Posterior vena cava (tissue), 2 donors: ENCODE measurements at regions not wholly inside any gene's neighbourhood (a gene's known extent, or its start where the extent isn't known, plus 50 kb on each side); places are given as distances from the start of the nearest gene placed in this dataset.

Experiments
- DNase-seq: peaks from one replicate; pipeline ENCODE4 v3.0.0-alpha.2; 2020; ENCODE audit warnings: low spot score
- intact Hi-C, 2 donors: fragments of 100-400 bp; cut with DNase I; formaldehyde crosslinking; loops; one replicate each; pipeline versions ENCODE4 v1.14.1 to v1.14.2; 2022 to 2023
- donor health status: DM: yes; HTN: yes; CAD: no.
- donor health status: DM: yes; HTN: yes; CAD: no.

DNA sequence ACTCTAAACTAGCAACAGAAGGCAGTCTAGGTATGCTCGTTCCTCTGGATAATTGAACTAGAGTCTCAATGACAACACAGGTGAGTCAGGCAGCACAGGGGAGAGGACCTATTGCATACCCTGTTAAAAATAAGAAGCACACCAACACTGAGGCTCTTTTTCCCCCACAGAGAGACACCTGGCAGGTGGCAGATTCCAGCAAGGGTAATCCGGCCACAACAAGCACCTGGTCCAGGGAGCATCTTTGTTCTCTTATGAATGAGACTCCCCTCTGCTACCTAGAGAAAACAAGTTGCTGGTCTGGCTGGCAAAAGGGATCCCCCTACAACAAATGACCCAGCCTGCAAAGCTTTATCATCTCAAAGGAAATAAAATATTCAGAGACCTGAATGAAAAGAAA is 508.9 kb upstream of the POU3F3 start:
- intact Hi-C loops, result no loop called here
- DNase-seq, result no peak

- intact Hi-C loops, result no loop called here
- DNase-seq, result no peak
Observed at GRCh38 chr2:104358122-104358521, 495.8 kb upstream of the POU3F3 start.

- no peak for DNase-seq
- intact Hi-C loops, result no loop called here
Observed at GRCh38 chr2:104361414-104361813, 492.5 kb upstream of the POU3F3 start.

- no peak for DNase-seq
- intact Hi-C loops, result no loop called here
Observed at GRCh38 chr2:104368089-104368488, 485.8 kb upstream of the POU3F3 start.

GRCh38 chr2:104371087-104371781 is 482.7 kb upstream of the POU3F3 start:
- intact Hi-C loops, result no loop called here
- no peak for DNase-seq

GRCh38 chr2:104375206-104375605 is 478.7 kb upstream of the POU3F3 start:
- intact Hi-C loops, result no loop called here
- no peak for DNase-seq

DNA sequence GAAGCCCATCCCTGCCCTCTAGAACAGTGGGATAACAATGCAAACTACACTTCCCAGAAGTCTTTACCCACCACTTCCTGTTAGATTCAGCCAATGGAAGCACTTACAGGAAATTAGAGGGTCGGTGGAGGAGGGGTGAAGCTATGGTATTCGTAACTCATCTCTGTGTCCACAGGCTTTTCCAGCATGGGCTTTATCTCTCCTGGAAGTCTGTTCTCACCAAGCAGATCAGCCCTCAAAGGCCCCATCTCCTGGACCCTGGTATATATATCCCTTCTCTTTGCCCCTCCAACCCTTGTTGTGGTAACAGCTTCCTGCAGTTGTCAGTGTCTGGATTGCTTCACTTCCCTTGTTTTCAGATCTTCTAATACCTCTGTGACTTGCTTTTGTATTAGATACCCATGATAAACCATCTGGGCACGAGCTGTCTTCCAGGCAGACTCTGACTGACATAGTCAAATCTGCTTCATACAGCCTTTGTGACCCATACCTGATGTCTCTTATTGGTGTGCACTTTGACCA is 475.0 kb upstream of the POU3F3 start:
- no peak for DNase-seq
- intact Hi-C loops, result no loop called here

DNA sequence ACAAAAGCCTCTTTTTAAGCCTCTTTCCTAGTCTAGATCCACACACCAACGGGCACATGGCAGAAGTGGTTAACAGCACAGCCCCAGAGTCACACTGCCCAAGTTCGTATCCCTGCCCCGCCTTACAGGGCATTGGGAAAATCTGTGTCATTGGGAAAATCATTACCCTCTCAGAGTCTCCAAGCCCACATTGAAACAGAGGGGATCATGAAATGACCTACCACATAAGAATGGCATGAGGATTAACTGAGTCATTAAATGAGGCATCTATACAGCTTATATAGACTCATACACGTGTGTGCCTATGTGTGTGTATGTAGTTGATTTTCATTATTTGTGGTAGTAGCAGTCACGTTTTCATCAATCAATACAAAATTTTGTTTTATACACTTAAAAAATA is 469.0 kb upstream of the POU3F3 start:
- intact Hi-C loops, result no loop called here
- no peak for DNase-seq

GRCh38 chr2:104385743-104386142 is 468.2 kb upstream of the POU3F3 start:
- DNase-seq, result no peak
- intact Hi-C loops, result no loop called here

GRCh38 chr2:104388296-104388695 is 465.6 kb upstream of the POU3F3 start:
- DNase-seq, result no peak
- intact Hi-C loops, result no loop called here

- DNase-seq, result no peak
- intact Hi-C loops, result no loop called here
Observed at GRCh38 chr2:104402825-104403224, 451.1 kb upstream of the POU3F3 start.

GRCh38 chr2:104404526-104404925 is 449.4 kb upstream of the POU3F3 start:
- no peak for DNase-seq
- intact Hi-C loops, result no loop called here

DNA sequence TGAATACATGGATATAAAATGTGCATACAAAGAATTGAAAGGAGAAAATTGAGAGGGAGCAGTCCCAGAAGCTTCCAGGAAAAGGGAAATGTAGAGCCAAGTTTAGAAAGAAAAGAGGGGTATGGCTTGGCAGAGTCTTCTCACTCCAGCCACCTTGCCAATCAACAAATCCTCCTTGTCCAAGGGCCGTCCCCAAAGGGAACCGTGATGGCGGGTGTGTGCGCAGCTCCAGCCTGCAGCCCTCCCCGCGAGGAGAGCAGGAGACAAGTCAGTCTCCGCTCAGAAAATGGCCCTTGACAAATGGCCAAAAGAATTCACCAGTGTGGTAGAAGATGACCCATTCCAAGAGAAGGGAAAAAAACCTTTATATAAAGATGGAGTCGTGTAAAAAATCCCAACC is 448.3 kb upstream of the POU3F3 start:
- DNase-seq, result no peak
- intact Hi-C loops, result no loop called here

- intact Hi-C loops, result no loop called here
Observed at GRCh38 chr2:104406261-104406726, 447.6 kb upstream of the POU3F3 start.

GRCh38 chr2:104407641-104408040 is 446.3 kb upstream of the POU3F3 start:
- DNase-seq, result no peak
- intact Hi-C loops, result no loop called here

More at GRCh38 chr2:104406261-104406726, 447.6 kb upstream of the POU3F3 start:
- DNase-seq, result no peak

- intact Hi-C loops, result no loop called here
Observed at GRCh38 chr2:104408266-104408665, 445.6 kb upstream of the POU3F3 start.

DNA sequence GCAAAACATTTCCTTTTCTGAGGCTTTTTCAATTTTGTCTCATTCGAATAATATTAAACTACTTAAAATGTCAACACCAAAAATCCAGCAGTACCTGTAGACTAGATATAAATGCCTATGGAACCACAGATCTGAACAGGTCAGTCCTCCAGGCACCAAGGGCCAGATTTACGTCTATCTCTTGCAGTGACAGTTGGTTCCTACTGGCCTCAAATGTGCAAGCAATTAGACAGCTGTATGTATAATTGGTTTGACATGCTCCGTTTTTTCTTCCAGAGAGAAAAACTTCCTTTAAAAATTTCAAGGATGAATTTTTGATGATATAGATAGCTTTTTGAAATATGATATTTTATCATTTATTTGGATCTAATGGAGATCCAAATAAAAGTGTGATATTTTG is 443.8 kb upstream of the POU3F3 start:
- DNase-seq, result no peak
- intact Hi-C loops, result no loop called here

More at GRCh38 chr2:104408266-104408665, 445.6 kb upstream of the POU3F3 start:
- no peak for DNase-seq

GRCh38 chr2:104412384-104412783 is 441.5 kb upstream of the POU3F3 start:
- intact Hi-C loops, result no loop called here
- no peak for DNase-seq

- DNase-seq, result no peak
- intact Hi-C loops, result no loop called here
Observed at GRCh38 chr2:104413890-104414289, 440.0 kb upstream of the POU3F3 start.

- no peak for DNase-seq
- intact Hi-C loops, result no loop called here
Observed at GRCh38 chr2:104415284-104415683, 438.6 kb upstream of the POU3F3 start.

- intact Hi-C loops, result no loop called here
- DNase-seq, result no peak
Observed at GRCh38 chr2:104416339-104417000, 437.4 kb upstream of the POU3F3 start.
